K562 (cell line): ENCODE measurements at regions not wholly inside any gene's neighbourhood (a gene's known extent, or its start where the extent isn't known, plus 50 kb on each side); places are given as distances from the start of the nearest gene placed in this dataset.

Experiments
- CTCF ChIP-seq, 3 experiments: IDR thresholded peaks in 2 of 3; conservative IDR thresholded peaks in 1 of 3; 2 replicates each; pipeline ENCODE4 v1.5.1; 2011 to 2012; ENCODE audit warnings: low read length in 3 of 3, mild to moderate bottlenecking in 3 of 3, control low read depth in 2 of 3, improper control_type of control experiment in 1 of 3, inconsistent platforms in 1 of 3, low read depth in 1 of 3, mixed read lengths in 1 of 3, moderate library complexity in 1 of 3; ENCODE audit not compliant: insufficient read depth in 2 of 3
- E2F4 ChIP-seq: sonication (generic); formaldehyde crosslinking; IDR thresholded peaks from 2 replicates; pipeline ENCODE4 v1.8.0; 2022; ENCODE audit warnings: mild to moderate bottlenecking, low read depth, missing genetic modification reagents
- ETV1 ChIP-seq: fragments of 450-650 bp; conservative IDR thresholded peaks from 2 replicates; pipeline ENCODE4 v1.6.1; 2016; ENCODE audit warnings: missing genetic modification characterization, control low read depth, low read depth, missing compliant biosample characterization
- FOS ChIP-seq: IDR thresholded peaks from 3 replicates; pipeline ENCODE4 v1.6.1; 2011; ENCODE audit not compliant: insufficient read length; ENCODE audit errors: extremely low read depth
- MAX ChIP-seq: sonication (generic); formaldehyde crosslinking; IDR thresholded peaks from 2 replicates; pipeline ENCODE4 v1.9.0; 2022; ENCODE audit warnings: mild to moderate bottlenecking, missing genetic modification reagents
- NRF1 ChIP-seq, 2 experiments: fragments of 450-650 bp; IDR thresholded peaks in 1 of 2; conservative IDR thresholded peaks in 1 of 2; 2 replicates each; pipeline ENCODE4 v1.6.1; 2014; ENCODE audit warnings: mild to moderate bottlenecking in 2 of 2
- ZNF431 ChIP-seq: sonication (generic); formaldehyde crosslinking; IDR thresholded peaks from 2 replicates; pipeline ENCODE4 v1.8.0; 2022; ENCODE audit warnings: mild to moderate bottlenecking, missing genetic modification reagents
- ZZZ3 ChIP-seq: fragments of 450-650 bp; IDR thresholded peaks from 2 replicates; pipeline ENCODE4 v1.6.1; 2016; ENCODE audit warnings: antibody characterized with exemption, mild to moderate bottlenecking, moderate library complexity

GRCh38 chr2:65503746-65504145 is 71.3 kb upstream of the SPRED2 start:
- TF ChIP-seq ETV1 (tag), result no peak
- TF ChIP-seq MAX (CRISPR knock-in tag), result no peak
- no peak for TF ChIP-seq CTCF (IDR thresholded peaks at IDR 0.05 in 2 of 3, conservative IDR thresholded peaks at IDR 0.05 in 1 of 3; ENCODE audit: insufficient read depth in 2 of 3, low read depth in 1 of 3, low read length in 3 of 3)
- no peak for TF ChIP-seq ZZZ3
- TF ChIP-seq NRF1 (conservative IDR thresholded peaks at IDR 0.05 in 1 of 2, IDR thresholded peaks at IDR 0.05 in 1 of 2), result no peak
- TF ChIP-seq ZNF431 (CRISPR knock-in tag), result no peak
- TF ChIP-seq E2F4 (CRISPR knock-in tag), result no peak
- TF ChIP-seq FOS, result no peak
